HG03175 (cell line): ENCODE measurements at regions not wholly inside any gene's neighbourhood (a gene's known extent, or its start where the extent isn't known, plus 50 kb on each side); places are given as distances from the start of the nearest gene placed in this dataset.
"Not testable (repeated sequence)": the region's sequence is repeated elsewhere in the genome, so short reads cannot be mapped to it uniquely, and the experiment has no call there.

Experiments used
- ATAC-seq: cut with Tn5 transposase; IDR thresholded peaks from one replicate; pipeline ENCODE4 v1.9.1; 2021; ENCODE audit warnings: mild to moderate bottlenecking, moderate library complexity; ENCODE audit not compliant: unreplicated experiment

- no peak for ATAC-seq
These were observed 218.7 kb downstream of the FOXD4L6 start for GRCh38 chr9:40909821-40910220.

- not testable (repeated sequence) for ATAC-seq
These were observed 219.4 kb downstream of the FOXD4L6 start for GRCh38 chr9:40909111-40909510.

- no peak for ATAC-seq
These were observed 220.5 kb downstream of the FOXD4L6 start for GRCh38 chr9:40907657-40908624.

- not testable (repeated sequence) for ATAC-seq
These were observed 221.6 kb downstream of the FOXD4L6 start for GRCh38 chr9:40906879-40907278.

- ATAC-seq: not testable (repeated sequence)
These were observed 236.2 kb downstream of the FOXD4L6 start for GRCh38 chr9:40892315-40892714.

- ATAC-seq: not testable (repeated sequence)
These were observed 242.6 kb downstream of the FOXD4L6 start for GRCh38 chr9:40885858-40886257.

GRCh38 chr9:40884902-40885490 lies 243.5 kb downstream of the FOXD4L6 start:
- ATAC-seq: not testable (repeated sequence)

GRCh38 chr9:40884072-40884901 lies 244.2 kb downstream of the FOXD4L6 start:
- ATAC-seq: no peak

- not testable (repeated sequence) for ATAC-seq
These were observed 244.9 kb downstream of the FOXD4L6 start for GRCh38 chr9:40883423-40884071.

- ATAC-seq: not testable (repeated sequence)
These were observed 254.7 kb downstream of the FOXD4L6 start for GRCh38 chr9:40873753-40874295.

GRCh38 chr9:40868437-40868836 lies 260.0 kb downstream of the FOXD4L6 start:
- ATAC-seq: not testable (repeated sequence)
